CD4-positive, alpha-beta T cell treated with Interleukin-15 for 4 hours (primary cell): ENCODE measurements at regions not wholly inside any gene's neighbourhood (a gene's known extent, or its start where the extent isn't known, plus 50 kb on each side); places are given as distances from the start of the nearest gene placed in this dataset.

Source experiments
- DNase-seq: peaks from one replicate; pipeline ENCODE4 v3.0.0-alpha.2; 2020; ENCODE audit warnings: low spot score

DNA sequence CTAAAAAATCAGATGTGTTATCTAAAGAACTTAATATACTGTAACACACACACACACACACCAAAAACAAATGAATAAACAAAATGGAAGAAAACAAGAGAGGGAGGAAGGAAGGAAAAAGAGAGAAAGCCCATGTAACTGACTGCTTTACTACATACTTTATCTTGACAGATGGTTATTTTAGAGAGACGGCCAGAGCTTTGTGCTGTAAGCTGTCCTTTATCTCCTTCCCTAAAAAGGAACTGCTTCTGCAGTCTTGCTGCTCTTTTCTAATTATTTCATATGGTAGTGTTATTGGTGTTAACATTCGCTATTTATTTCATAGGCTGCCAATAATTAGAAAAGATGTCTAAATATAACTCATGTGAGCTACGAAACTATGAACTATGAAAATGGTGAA is 1384.6 kb downstream of the MRPL39 start:
- no peak for DNase-seq

DNA sequence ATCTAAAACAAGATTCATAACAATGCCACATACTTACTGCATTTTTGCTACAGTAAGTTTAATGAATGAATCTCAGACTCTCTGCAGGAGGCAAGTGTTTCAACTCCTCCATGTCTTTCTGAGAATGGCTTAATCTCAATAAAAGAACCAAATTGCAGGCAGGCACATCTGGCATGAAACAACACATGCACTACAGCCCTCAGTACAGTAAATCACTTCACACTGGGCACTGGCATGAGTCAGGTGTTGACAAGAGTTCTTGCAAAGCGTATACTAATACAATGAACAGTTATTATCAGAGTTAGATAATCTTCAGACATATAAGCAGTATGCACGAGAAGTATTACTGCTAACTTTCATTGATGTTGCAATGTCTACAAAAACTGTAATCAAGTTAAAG is 1386.8 kb downstream of the MRPL39 start:
- DNase-seq = no peak

DNA sequence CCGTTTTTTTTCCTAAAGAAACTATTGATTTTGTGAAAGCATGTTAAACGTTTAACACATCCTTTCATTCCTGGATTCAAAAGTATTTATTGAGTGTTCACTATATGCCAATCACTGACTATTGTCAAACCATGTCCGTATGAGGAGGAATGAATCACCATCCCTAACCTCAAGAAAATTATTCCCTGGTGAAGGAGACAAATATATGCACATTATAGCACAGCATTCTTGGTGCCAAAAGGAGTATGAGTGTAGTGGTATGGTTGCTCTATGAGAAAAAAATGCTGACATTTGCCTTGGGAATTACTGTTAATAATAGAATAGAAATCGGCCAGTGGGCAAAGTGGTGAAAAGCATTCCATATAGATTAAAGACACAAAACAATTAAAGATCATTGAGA is 1390.1 kb downstream of the MRPL39 start:
- DNase-seq = no peak

DNA sequence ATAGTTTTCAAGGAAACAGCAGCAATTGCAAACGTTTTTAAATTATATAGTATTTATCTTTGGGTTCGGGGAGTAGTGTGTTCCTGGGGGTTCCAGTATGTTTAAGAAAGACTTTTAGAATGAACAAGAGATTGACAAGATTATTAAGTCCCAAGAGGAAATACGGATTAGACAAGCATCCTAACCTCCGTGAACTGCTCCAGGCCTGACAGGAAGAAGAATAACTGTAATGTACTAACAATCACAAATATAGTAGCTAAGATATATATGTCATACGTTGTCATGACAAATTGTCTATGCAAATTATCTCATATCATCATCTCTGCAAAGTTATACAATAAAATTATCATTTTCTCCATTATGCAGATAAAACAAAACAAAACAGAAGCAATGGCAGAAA is 1397.2 kb downstream of the MRPL39 start:
- DNase-seq = no peak

DNA sequence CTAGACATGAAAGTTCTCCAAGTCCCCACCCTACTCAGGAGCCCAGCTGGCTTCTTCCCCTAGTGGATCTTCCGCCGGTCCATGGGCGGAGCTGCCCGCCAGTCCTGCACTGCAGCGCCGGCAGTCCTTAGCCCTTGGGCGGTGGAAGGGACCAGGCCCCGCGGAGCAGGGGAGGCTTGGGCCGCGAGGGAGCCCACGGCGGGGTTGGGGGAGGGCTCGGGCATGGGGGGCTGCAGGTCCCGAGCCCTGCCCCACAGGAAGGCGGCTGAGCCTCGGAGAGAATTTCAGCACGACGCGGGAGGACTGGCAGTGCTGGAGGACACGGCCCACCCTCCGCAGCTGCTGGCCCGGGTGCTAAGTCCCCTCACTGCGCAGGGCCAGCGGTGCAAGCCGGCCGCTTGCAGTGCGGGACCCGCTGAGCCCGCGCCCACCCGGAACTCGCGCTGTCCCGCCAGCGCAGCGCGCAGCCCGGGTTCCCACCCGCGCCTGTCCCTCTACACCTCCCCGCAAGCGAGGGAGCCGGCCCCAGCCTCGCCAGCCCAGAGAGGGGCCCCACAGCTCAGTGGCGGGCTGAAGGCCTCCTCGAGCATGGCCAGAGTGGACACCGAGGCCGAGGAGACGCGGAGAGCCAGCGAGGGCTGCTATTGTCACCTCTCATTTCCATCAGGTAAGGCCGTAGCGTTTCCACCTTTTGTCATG is 1398.6 kb downstream of the MRPL39 start:
- no peak for DNase-seq

DNA sequence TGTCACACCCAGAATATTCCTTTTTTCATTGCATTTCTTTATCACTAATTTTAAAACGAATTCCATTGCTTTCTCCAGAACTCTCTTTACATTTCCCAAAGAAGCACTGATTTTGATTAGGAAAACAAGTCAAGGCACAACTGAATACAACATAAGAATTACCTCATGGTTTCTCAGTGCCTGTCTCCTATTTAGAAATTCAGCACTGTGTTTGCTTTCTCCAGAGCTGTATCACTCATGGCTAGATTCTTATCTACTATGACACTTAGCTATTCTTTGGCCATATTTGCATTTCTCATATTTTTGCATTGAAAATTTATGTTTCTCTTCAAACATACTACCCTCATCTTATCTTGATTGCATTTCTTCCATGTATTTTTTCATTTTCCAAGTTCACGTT is 1402.0 kb downstream of the MRPL39 start:
- no peak for DNase-seq

DNA sequence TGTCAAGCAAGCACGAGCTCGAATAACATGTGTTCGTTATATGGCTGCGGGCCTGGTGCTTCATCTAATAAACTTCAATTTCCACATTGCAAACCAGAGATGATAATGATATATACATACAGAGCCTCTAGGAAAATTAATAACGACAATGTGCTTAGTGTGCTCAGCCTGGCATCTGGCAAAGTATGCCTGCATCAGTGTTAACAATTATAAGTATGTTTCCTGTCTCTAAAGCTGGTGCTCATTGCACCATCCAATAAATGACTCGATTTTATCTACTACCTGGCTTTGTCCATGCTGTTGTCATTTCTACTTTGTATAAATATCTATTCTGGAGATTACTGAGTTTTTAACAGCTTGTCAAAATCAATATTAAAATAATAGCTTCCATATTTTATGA is 1402.6 kb downstream of the MRPL39 start:
- no peak for DNase-seq

DNA sequence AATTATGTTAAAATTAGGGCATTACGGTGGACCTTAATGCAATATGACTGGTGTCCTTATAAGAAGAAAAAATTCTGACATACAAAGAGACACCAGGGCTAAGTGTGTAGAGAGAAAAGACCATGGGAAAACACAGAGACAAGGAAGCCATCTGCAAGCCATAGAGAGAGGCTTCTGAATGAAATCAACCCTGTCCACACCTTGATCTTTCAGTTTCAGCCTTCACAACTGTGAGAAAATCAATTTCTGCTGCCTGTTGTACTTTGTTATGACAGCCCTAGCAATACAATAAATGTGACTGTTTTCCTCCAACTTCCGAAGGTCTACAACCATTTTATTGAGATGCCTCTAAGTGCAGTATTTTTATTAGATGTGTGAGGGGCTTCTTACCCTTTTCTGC is 1407.2 kb downstream of the MRPL39 start:
- DNase-seq = no peak

DNA sequence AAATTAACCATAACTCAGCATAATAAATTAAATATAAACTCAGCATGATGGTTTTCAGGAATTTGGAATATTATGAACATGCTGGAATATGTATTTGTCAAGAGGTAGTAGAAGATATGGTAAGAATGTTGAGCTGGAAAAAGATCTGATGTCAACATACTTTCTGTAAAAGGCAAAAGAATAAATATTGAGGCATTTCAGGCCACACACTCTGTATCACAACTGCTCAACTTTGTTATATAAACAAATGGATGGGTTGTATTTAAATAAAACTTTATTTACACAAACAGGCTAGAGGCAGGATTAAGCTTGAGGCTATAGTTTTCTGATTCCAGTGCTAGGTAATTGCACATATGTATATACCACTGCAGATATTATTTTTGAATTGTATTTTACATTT is 1409.4 kb downstream of the MRPL39 start:
- DNase-seq = no peak

DNA sequence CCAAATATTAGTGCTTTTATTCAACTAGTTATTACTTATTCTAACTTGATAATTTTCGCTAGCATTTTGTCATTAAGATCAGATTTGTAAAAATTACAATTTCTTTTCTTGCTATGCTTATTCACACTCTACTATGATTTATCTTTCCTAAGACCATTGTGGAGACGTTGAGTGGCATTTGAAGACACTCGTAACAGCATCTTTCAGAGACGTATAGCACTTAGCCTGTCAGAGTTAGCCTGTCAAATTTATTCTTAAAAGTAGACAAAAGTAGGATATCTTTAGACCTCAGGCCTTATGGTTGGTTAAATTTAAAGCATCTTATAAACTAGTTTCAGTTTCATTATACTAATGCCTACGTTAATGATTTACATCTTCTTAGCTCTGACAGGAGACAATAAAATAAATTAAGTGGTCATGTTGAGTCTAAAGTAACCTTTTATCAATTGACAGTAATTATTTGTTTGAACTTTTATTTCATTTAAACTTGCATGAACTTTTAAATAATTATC is 1410.1 kb downstream of the MRPL39 start:
- no peak for DNase-seq

DNA sequence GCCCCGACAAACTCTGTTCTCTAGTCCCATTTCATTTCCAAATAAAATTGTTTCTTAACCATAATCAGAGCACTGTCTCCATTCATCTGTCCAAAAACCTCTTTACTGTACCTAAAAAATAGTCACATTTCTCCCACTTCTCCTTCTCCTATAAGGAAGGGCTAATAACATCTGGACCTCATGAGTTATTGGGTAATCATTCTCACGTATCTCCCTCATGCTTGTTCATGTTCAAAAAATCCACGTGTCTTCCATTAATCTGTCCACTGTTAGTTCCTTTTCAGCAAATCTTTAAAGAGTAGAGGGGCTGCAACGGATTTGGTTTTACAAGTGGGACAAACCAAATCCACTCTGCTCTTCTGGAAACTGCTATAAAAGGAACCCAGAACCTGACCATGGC is 1418.8 kb downstream of the MRPL39 start:
- no peak for DNase-seq

DNA sequence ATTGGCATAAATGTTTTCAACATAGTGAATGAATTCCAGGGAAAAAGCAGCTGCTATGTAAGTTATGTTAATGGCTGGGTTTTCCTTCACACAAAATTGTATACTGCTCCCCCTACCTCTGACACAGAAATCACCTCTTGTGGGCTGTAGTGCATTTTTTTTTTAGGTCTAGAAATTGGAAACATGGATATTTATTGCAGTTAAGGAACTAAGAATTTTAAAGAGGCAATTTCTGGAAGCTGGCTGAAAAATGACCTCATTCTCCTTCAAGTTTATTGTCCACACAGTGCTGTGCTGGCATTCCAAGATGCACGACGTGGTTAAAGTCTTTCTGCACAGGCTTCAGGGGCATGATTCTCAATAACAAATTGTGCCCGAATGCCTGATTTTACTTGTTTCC is 1424.2 kb downstream of the MRPL39 start:
- DNase-seq = no peak

DNA sequence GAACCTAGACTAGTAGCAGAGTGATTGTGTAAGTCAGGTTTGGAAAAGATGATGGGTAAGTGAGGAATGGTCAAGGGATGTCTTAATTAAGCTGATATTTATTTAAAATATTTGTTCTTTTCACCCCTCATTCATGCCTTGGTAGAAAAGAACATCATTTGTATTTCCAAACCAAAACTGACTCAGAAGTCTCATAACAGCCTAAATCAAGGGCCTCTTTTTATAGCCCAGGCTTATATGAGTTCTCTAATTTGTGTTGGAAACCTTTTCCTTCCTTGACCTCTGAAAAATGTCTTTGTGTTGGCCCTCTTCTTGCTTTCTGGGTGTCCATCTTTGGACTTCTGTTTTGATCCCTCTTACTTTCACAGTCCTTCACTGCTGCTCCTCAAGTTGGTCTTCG is 1428.2 kb downstream of the MRPL39 start:
- no peak for DNase-seq

DNA sequence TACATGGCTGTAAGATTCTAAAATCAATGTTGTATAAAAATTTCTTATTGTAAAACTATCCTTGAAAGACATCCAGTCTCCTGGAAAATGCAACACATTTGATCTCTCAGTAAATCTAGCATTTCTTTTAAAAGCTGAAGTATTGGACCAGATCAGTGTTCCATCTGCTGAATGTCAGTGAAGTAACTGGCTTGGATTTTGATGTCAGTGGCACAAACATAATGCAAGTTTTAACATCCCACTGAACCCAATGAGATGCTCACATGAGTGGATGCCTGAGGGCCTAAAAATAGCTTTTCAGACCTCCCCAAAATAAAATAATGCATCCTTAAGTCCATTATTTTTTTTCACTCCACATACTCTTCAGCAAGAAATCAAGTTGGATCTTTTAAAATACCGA is 1432.2 kb downstream of the MRPL39 start:
- DNase-seq = no peak

DNA sequence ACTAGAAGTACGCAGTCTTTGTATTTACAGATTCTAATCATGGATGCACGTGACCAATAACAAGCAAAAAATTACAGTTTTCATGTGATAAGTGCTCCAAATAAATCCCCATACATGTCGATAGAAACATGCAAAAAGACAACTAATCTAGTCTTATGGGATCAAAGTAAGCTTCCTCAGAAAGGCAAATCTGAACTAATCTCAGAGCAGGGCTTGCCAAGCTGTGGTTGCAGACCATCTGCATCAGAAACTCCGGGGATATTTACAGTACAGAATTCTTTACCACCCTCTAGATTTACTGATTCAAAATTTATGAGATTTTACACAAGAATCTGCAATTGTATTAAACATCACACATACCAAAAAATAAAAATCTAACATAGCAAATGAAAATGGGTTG is 1435.5 kb downstream of the MRPL39 start:
- no peak for DNase-seq

DNA sequence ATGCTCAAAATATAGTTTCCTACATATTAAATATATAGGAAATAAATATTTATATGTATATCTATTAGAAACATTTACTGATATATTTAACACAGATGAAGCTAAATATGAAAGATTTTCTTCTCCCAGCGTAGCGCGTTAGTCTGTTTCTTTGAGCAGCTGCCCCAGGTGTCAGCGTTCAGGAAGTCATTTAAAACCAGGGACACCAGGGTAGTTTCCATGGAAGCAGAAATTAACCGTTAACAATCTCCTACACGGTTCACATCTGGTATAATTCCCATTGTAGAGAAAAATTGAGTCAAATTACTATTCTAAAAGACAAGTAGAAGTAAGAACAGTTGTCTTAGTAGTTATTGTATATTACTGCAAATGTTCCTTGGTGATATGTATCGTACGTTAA is 1443.7 kb downstream of the MRPL39 start:
- no peak for DNase-seq

DNA sequence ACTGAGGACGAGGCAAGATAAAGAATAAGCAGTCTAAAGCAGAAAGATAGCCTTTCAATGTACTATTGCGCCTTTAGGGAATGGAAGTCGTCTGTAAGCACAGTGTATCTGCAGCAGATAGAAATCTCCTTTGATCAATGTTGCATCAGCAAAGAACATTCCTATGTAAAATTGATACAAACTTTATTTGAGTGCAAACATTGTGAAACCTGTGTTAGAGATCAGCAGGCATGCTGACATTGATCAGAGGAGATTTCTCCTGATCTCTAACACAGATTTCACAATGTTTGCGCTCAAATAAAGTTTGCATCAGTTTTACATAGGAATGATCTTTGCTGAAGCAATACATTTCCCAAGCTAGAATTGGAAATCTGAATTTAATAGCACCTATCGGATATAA is 1446.8 kb downstream of the MRPL39 start:
- DNase-seq = no peak

DNA sequence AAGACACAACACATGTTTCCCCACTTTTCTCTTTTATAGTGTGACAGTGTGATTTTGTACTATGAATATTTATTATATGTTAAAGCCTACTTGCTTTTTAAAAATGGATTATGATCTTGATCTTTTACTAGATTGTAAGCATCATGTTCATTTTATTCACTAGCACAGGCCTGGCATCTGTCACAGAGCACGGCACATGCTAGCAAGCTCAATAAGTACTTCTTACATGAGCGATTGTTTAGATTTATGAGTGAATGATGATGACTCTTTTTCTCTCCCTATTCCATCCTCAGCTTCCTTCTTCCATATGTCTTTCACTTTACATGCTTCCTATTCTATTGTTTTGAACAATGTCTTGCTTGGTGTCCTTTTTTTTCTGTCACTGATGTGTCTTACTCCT is 1454.1 kb downstream of the MRPL39 start:
- no peak for DNase-seq

DNA sequence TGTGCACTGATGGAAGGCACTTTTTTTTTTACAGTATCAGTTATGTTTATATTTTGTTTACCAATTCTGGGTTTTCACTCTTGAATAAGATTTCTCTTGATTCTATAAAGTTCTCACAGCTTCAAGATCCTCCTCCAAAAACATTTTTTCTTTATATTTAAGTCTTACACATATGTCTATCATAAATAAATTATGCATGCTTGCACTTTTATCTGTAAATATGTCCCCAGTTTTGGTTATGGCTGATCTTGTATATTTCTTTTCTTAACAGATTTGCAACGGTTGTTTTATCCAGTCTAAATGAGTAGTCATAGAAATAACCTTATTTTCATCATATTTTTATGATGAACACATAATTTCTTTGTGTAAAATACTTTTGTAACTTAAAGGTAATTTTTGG is 1456.5 kb downstream of the MRPL39 start:
- DNase-seq = no peak

DNA sequence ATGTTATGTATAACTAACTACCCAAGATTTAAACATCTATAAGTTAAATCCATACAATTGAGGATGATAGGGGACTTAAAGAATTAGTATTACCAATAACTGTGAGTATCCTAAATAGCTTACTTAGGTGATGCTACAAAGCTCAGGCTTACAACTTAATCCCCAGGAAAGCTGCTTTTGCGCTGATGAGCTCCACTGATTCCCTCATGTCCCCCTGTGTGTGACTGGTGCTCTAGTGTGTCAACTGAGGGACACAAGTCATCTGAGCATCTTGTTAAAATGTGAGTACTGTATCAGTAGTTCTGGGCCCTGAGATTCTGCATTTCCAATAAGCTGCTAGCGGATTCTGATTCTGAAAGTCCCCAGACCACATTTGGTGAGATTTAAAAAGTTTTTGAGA is 1458.8 kb downstream of the MRPL39 start:
- DNase-seq = no peak

DNA sequence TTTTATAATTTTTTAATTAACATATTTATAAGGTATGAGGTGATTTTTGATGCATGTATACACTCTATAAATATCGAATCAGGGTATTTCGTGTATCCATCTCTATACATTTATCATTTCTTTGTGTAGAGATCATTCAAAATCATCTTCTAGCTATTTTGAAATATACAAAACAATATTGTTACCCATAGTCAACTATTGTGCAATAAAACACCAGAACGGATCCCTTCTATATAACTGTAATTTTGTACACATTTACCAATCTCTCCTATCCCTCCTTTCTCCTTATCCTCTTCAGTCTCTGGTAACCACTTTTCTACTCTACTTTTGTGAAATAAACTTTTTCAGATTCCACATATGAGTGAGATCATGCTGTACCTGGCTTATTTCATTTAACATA is 1459.6 kb downstream of the MRPL39 start:
- DNase-seq = no peak

DNA sequence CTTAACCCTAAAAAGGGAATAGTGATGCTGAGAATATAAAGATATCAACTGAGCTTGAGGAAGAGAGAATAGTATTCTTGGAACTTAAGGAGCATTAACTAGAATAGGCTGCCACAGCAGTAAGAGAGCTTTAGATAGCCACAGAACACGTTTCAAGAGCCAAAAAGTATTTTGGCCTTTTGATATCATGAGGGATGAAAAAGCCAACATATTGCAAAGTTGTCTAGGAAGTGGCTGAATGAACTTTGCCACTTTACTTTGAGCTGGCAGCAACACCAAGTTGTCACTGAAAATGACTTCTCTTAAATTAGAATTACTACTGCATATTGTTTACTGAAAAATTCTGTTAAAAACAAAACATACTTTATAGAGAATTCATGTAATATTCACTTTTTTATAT is 1476.2 kb downstream of the MRPL39 start:
- no peak for DNase-seq

DNA sequence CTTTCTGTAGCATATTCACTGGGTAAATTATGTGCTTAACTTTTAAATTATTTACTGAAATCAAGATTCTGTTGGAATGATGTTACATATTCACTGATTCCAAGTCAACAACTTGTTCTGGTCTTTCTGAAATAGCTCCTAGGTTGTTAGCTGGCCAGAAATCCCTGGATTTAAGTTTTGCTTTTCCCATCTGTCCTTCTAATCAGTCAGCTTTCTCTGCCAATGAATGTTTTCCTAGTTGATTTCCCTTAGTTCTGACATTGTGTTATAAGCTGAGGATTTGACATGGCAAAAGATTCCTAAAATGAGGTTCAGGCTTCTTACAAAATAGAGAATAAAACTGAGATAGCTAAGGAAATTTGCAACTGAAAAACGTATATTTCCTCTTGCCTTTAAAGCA is 1479.6 kb downstream of the MRPL39 start:
- DNase-seq = no peak

DNA sequence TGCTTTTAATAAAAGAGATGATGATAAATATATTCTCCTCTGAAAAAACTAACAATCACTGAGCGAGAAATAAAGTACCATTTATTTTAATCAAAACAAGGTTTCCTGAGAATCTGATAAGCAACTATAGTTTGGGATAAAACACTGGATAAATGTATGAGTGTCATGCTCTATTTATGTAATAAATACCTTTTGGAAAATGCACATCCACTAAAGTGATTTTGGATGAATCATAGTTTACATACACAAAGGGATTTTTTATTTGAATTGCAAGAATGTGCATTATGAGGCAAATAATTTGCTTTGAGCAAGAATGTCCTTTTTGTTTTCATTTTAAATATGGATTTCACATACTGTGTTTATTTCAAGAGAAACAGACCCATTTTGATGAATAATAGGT is 1483.5 kb downstream of the MRPL39 start:
- DNase-seq = no peak
